GM18873 (cell line): ENCODE measurements at regions not wholly inside any gene's neighbourhood (a gene's known extent, or its start where the extent isn't known, plus 50 kb on each side); places are given as distances from the start of the nearest gene placed in this dataset.

Source experiments
- ATAC-seq: cut with Tn5 transposase; IDR thresholded peaks from one replicate; pipeline ENCODE4 v1.9.1; 2021; ENCODE audit warnings: mild to moderate bottlenecking, moderate library complexity, moderate number of reproducible peaks; ENCODE audit not compliant: unreplicated experiment, low FRiP score

DNA sequence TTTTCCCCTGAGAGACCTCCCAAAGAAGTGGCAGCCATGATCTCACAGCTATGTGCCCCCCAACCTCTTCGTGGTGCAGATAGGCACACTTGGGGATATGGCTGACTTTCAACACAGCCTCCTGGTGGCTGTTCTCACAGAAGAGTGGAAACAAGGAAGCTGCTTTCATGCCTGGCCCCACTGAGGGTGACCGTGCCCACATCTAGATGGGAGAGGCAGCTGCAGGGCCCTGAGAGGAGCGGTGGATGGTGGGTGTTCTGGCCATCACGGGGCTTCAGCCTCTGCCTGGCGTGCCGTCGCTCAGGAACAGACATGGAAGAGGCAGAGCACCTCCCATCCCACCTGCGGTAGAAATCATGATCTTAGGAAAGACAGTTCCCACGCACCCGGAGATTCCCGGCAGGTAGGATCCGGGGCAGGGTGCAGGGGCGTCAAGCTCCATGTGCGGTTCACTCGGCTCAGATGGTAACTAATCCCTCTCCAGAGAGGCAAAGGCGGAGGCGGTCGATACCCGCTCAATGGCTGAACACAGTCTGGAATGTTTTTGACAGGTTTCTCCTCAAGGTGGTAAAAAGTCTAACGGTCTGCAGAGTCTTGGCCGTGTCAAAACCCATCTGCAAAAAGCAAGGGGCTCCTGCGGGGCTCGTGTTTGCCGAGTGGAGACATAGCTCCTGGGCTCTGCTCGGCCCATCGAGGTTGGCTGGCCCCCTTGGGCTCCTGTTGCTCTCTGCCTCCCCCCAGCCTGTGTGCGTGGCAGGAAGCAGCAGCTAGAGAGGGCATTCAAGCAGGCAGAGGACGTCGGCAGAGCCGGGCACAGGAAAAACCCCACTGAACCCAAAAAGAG is 225.2 kb upstream of the RTL1 start:
- ATAC-seq, result no peak

DNA sequence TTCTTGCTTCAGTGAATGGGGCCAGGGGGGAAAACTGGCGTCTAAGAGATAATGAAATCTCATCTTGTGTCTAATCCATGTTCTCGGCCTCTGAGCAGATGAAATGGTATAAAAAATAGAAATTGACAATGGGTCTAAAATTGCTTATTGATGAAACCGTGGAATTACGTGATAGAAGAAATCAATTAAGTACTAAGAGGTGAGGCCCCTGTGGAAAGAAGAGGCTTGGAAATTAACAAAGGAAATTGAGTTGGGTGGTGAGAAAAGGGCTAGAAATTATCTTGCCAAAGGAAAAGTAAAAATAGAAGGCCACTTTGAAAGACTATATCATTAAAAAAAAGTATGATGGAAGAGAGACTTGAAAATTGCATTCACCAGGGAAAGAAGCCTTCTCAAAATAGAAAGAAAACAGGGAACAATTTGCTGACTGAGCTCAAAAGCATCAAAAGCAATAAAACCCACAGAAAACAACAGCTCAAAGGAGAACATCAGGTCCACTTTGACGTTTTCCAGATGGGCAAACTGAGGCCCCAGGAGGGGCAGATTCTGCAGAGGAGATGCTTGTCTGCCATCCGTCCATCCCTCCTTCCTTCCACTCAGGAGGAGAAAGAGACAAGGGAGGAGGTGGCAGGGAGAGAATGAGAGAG is 226.1 kb upstream of the RTL1 start:
- no peak for ATAC-seq

DNA sequence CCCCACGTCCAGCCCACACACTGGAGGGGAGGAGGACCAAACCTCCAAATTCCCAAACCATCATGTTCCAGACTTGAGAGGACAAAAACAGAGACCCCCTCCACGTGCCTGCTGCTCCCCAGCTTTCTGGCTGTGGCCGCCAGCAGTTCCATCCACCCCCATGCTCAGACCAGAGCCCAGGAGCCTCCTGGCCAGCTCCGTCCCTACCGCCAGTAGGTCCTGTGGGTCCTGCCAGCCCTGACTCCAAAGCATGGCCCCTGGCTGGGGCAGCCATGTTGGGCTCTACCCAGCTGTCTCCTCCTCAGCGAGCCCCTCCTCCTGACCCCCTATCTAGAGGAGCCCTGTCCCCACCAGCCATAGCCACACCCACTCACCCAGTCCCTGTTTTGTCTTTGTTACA is 227.3 kb upstream of the RTL1 start:
- no peak for ATAC-seq

DNA sequence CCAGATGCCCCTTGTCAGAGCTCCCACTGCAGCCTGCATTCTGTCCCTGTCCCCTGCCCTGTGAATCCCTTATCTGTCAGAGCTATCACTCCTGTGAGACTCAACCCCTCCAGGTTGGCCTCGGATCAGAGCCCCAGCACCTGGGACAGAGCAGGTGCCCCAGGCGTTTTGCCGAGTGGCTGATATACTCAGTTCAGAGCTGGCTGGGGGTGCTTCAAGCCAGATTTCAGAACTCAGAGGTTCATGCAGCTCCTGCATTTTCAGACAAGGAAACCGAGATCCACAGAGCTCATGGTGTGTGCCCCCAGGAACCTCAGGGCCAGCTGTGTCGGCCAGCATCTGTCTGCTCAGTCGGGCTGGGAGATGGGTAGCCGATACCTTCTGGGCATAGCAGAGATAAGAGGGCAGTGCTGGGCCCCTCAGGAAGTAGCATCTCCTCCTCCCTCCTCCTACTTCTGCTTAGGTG is 228.0 kb upstream of the RTL1 start:
- no peak for ATAC-seq

DNA sequence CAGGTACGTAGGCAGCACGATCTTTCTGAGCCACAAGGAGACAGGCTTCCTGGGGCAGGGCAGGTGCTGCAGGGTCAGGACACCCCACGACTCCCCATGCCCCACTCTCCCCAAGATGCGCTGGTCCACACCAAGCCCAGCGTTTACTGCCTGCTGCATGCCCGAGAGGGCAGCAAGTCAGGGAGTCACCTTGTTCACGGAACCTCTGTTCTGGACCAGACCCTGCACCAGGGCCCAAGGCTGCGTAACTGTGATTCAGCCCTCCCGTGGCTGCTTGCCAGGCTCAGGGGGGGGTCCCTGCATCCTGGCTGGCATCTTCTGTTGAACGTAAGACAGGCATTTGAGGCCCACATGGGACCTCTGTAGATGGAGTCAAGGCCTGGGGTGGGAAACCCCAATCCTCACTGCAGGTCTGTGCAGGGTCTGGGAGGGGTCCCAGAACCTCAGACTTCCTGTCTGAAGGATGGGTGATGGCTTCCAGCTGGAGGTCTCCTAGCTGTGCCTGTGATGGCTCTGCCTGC is 228.6 kb upstream of the RTL1 start:
- ATAC-seq, result no peak

DNA sequence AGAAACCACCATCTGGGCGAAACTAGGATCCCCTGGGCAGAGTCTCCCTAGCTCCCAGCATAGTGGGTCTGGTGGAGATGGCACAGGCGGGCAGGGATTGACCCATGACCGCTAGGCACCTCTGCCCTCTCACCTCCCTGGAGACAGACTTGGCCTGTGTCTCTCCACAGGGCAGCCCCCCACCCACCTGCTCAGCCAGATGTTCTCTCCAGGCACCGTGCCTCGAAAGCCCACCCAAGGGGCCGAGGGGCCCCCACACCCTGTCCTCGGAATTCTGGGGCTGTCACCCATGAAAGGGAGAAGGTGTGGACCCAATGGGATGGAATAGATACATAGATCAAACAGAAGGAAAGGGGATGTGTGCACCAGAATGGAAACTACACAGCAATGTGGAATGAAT is 229.1 kb upstream of the RTL1 start:
- no peak for ATAC-seq

DNA sequence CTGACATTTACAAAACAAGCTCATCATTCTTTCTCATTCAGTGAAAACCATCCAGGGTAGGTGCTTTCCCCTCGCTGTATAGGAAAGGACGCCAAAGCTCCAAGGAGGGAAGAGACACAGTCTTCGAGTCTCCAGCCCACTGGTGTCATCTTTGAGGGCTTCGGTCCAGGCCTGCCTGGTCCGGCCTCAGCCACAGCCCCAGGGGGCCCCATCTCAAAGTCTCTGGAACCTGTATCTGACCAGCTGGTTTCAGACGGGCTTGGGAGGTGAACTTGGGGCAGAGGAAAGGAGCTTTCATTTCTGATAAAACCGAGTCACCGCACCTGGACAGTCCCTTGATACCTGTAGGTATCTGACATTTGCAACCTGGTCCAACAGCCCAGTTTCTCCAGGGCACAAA is 229.5 kb upstream of the RTL1 start:
- no peak for ATAC-seq

DNA sequence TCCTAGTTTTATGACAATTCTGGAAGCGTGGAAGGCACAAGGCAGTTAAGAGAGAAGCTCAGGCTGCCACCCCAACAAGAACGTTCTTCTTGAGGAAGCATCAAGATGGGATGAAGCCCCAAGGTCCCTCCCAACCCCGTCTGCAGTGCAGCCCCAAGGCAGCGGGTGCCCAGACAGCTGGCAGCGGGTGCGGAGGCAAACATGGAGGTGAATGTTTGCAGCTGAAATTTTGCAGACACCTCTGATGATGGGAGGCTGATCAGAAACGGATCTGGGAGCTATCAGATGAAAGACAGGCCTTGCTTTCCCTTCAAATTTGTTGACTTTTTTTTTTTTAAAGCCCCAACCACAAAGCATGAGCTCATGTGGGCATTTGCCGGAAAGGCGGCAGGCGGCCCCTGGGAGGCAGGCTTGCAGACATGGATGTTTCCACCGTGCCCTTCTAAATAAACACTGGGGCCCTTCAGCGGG is 230.7 kb upstream of the RTL1 start:
- no peak for ATAC-seq

DNA sequence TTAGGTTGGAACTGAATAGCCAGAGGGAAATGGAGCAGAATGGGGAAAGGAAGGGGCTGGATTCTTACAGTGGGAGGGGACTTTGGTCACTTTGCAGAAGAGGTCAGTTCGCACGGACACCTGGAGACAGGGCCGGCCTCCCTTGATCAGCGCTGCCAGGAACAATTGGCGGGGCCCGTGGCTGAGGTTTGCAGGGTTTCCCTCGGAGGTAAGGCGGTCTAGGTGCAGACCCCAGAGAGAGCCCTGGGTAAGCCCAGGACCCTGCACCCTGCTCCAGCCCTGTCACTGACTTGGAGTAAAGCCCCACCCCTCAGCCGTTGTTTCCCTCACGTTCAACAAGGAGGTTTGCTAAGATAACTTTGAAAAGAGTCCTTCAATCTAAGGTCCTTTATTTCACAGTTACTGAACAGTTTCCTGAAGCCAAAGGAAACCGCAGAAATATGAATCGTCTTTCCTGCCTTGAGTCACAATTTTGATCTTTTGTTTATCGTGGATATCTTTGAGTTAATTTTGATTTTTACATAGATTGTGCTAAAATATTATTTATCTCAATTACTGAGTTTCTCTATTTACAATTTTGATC is 231.4 kb upstream of the RTL1 start:
- no peak for ATAC-seq

DNA sequence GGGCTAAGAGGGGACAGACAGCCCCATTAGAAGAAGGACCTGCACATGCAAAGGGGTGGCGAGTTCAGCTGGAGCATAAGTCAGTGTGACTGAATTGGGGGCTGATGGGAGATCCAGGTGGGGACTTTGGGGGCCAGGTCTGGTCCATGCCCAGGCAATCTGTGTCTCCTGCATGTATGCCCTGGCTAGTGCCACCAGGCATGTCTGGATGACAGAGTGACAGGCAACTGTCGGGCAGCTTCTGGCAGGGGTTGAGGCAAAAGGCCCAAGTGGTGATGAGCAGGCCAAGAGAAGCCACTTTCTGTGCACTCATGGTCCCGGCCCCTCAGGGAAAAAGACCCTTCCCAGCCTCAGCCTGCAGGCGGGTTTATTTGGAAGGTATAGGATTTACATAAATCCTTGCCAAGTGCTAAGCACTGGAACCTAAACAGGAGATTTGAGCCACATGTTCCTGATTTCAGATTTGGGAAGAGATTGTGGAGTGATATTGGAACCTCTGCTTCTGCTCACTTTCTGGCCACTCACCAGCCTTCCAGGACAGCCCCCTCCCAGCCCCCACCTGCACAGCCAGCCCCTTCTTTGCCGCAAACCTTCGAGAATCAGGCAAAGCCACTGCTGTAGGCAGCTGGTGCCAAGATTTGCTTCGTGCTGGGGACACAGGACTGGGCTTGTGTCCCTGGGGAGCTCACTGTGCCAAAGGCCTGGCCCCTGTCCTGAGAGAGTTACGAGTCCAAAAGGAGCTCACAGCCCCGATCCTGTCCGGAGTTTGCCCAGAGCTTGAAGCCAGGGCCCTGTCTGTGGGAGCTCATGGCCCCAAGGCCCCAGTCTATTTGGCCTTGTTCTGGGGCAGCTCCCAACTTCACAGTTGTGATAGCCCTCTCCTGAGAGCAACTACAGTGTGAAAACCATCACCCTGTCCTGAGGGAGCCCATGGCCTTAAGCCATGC is 232.5 kb upstream of the RTL1 start:
- no peak for ATAC-seq

DNA sequence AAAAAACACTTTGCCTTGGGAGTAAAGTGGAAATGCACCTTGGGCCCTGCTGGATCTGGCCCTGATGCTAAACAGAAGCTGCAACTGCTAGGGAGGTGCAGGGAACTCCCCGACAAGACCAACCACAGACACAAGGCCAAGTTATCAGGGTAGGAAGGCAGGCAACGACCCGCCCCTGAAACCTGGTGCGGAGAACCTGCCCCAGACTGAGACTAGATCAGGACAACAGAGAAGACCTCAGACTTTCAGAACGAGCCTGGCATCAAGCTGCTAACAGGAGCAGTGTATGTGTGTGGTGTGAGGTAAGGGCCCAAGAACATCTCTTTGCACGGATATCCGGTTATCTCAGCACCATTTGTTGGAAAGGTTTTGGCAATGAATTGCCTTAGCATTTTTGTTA is 233.7 kb upstream of the RTL1 start:
- ATAC-seq, result no peak

DNA sequence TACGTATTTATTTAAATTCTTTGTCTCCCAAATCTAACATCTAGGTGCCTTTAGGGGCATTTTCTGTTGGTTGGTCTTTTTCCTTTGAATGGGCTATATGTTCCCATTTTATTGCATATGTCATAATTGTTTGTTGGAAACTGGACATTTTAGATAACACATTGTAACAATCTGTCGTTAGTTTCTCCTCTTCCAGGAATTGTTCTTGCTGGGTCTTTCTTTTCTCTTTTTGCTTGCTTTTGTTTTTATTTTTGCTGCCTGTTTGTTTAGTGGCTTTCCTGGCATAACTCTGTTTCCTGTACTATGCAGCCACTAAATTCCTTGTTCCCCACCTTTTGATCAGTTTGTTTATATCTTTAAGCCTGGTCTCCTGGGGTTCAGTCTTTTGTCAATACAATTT is 244.3 kb upstream of the RTL1 start:
- ATAC-seq, result no peak

DNA sequence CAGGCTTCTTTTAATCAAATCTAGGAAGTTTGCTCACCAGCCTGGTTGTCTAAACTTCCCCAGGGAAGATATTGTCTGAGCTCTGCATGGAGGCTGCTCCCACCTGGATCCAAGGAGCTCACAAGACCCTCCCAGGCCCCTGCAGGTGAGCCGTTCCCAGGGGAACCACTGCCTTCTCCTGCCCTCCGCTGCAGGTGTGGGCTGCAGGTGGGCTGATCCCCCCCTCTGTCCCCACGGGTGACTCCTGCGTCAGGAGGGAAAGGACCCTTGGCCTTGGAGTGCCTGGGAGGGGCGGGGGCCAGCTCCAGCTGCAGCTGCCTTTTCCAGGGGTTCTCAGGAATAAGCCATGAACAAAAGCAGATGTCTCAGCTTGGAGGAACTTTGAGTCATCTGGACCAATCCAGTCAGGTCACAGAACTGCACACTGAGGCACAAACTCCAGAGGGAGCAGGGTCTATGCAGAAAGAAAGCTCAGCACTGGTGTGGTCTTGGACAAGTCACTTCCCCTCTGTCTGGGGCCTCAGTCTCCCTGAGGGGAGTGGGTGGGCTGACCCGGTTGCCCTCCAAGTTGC is 246.6 kb upstream of the RTL1 start:
- no peak for ATAC-seq

DNA sequence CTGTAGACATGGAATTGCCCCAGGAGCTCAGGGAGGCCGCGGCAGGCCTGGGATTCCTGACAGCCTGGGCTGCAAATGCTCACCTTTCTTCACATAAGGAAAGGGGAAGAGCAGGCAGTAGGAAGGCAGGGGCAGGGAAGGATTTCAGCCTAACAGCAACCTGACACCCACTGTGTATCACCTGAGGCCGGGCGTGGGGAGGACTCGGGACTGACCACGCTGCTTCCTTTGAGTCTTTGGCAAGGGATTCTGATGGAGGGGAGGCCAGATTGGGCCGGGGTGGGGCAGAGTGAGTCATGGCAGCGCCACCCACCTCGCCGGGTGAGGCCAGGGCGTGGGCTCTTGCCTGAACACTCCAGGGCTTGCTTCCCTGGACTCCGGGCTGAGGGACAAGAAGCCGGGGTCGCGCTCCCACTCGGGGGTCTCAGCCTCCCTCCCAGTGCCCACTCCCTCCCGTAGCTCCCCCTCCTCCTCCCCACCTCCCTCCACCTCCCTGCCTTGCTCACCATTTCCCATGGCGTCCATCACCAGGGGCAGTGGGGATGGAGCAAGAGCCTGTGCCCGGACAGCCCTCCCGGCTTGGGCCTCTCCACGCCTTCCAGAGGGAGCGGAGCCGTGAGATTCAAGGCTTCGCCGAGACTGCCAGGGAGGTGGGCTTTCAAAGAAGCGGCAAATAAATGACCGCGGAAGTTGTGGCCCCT is 247.9 kb upstream of the RTL1 start:
- no peak for ATAC-seq

DNA sequence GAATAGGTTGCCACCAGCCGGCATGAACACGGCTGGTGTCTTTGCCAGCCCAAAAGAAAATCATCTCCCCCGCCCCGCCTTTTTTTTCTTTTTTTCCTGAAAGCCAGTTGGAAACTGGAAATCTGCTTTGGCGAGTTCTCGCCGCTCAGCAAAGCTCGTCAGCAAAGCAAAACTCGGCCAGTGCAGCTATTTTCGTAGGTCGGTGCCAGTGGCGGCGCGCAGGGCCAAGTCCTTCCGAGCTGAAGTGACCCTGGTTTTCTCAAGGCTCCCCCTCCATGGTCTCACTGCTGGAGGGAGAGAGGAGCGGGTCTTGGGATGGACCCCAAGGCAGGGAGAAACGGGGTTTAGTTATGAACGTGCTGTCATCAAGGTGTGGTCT is 248.4 kb upstream of the RTL1 start:
- ATAC-seq, result no peak

DNA sequence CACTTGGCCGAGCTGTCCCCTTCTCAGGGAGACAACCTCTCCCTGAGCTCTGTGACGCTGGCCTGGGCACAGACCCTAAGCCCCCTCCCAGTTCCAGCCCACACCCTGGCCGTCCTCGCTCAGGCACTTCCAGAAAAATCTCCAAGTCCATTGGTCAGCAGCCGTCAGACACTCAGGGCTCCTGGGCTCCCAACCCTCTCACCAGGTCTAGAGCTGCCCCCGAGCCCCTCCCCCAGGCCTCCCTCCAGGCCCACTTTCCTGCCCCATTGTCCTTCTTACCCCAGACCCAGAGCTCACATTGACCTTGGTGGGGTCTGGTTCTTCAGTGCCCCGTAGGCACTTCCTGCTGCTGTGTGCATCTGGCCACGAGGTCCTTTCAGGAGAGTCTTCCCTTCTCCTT is 249.3 kb upstream of the RTL1 start:
- no peak for ATAC-seq

DNA sequence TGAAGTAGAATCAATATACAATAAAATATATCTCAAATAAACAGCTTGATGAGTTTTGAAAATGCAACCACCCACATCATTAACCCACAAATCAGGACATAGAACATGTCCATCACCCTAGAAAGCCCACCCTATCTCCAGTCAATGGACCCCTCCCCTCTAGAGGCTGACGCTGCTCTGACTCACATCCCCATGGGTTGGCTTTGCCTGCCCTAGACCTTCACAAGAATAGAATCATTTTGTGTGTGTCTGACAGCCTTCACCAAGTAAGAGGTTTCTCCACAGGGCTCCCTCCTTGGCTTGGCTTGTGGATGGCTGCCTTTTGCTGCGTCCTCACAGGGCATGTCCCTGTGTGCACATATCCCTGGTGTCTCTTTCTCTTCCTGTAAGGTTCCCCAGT is 250.2 kb upstream of the RTL1 start:
- ATAC-seq, result no peak

DNA sequence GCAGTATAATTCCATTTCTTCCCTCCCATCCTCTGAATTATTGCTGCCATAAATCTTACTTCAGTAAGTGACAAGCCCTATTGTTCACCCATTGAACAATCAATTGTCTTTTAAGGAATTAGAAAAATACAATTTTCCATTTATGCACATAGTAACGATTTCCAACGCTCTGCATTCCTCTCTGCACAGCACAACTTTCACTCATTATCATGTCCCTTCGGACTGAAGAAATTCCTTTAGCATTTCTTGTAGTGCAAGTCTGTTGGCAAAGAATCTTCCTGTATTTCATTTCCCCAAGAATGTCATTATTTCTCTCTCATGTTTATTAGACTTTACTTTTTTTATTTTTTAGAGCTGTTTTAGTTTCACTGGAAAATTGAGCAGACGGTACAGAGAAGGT is 252.1 kb upstream of the RTL1 start:
- ATAC-seq, result no peak

DNA sequence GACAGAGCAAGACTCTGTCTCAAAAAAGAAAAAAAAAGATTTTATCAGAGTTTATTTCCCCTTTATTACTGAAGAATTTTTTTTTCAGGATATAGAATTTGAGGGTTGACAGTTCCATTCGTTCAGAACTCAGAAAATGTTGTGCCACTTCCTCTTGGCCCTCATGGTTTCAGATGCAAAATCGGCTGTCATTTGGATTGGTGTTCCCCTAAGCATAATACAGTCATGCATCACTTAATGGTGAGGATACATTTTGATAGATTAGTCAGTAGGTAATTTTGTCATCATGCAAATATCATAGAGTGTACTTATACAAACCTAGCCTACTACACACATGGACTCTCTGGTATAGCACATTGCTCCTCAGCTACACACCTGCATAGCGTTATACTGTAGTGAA is 263.9 kb upstream of the RTL1 start:
- ATAC-seq, result no peak
